OCI-LY7 (cell line): ENCODE measurements at regions not wholly inside any gene's neighbourhood (a gene's known extent, or its start where the extent isn't known, plus 50 kb on each side); places are given as distances from the start of the nearest gene placed in this dataset.

ENCODE experiments used
- BruUV-seq: library from RNA; stranded (reverse); fragments of 400-500 nt; replicated peaks from 2 replicates; lab custom pipeline; 2021; lab: Mats Ljungman, UMichigan
- CTCF ChIA-PET: fragments of 300-600 bp; sonication (Branson Sonifier 250); formaldehyde crosslinking; loops from one replicate; lab custom pipeline; 2022; ENCODE audit warnings: antibody characterized with exemption; ENCODE audit not compliant: unreplicated experiment; lab: Charles Lee
- POLR2A ChIA-PET: fragments of 300-600 bp; sonication (Branson Sonifier 250); formaldehyde crosslinking; loops from one replicate; lab custom pipeline; 2022; ENCODE audit warnings: antibody characterized with exemption; lab: Charles Lee
- DNase-seq: peaks from one replicate; pipeline ENCODE4 v3.0.0-alpha.2; 2015; ENCODE audit warnings: low spot score
- H2AFZ ChIP-seq: fragments of 200-600 bp; sonication (generic), shearing (Covaris generic); 2 replicates; pipeline ENCODE4 v1.6.1; 2014; ENCODE audit warnings: mild to moderate bottlenecking, antibody characterized with exemption, low read length, moderate library complexity
- H3K27ac ChIP-seq: fragments of 200-600 bp; sonication (generic); 2 replicates; pipeline ENCODE4 v1.5.1; 2014; ENCODE audit warnings: mixed run types, low read depth, mild to moderate bottlenecking, moderate library complexity, low read length, inconsistent platforms; ENCODE audit not compliant: poor library complexity, severe bottlenecking
- H3K36me3 ChIP-seq: fragments of 200-600 bp; sonication (generic); 2 replicates; pipeline ENCODE4 v1.6.1; 2014; ENCODE audit warnings: mild to moderate bottlenecking, antibody characterized with exemption, low read length, moderate library complexity, mixed read lengths; ENCODE audit not compliant: insufficient read depth
- H3K4me1 ChIP-seq: fragments of 200-600 bp; sonication (generic); 2 replicates; pipeline ENCODE4 v1.5.1; 2014; ENCODE audit warnings: mild to moderate bottlenecking, low read length; ENCODE audit not compliant: insufficient read depth, poor library complexity, severe bottlenecking
- H3K4me2 ChIP-seq: fragments of 200-600 bp; sonication (generic); 2 replicates; pipeline ENCODE4 v1.6.1; 2014; ENCODE audit warnings: mild to moderate bottlenecking, low read length
- H3K4me3 ChIP-seq: fragments of 200-600 bp; sonication (generic); 2 replicates; pipeline ENCODE4 v1.5.1; 2014; ENCODE audit warnings: mild to moderate bottlenecking, low read depth, low read length; ENCODE audit not compliant: poor library complexity, severe bottlenecking
- H3K79me2 ChIP-seq: fragments of 200-600 bp; sonication (generic); 2 replicates; pipeline ENCODE4 v1.6.1; 2016; ENCODE audit warnings: low read depth, mild to moderate bottlenecking, low read length, moderate library complexity, mixed read lengths; ENCODE audit not compliant: insufficient read depth
- H3K9me2 ChIP-seq: fragments of 200-600 bp; sonication (generic); 2 replicates; pipeline ENCODE4 v1.6.1; 2016; ENCODE audit warnings: mild to moderate bottlenecking, low read length, mixed read lengths; ENCODE audit not compliant: insufficient read depth
- H3K9me3 ChIP-seq: fragments of 200-600 bp; sonication (generic); 2 replicates; pipeline ENCODE4 v1.6.1; 2014; ENCODE audit warnings: mild to moderate bottlenecking, mixed run types, low read length, mixed read lengths
- H4K20me1 ChIP-seq: fragments of 200-600 bp; sonication (generic); 2 replicates; pipeline ENCODE4 v1.6.1; 2014; ENCODE audit warnings: mild to moderate bottlenecking, antibody characterized with exemption, low read length, moderate library complexity, mixed read lengths; ENCODE audit not compliant: insufficient read depth
- EZH2phosphoT487 ChIP-seq: fragments of 200-600 bp; sonication (generic); IDR thresholded peaks from 2 replicates; pipeline ENCODE4 v1.6.1; 2018; ENCODE audit warnings: low read depth, borderline replicate concordance, mild to moderate bottlenecking, mixed run types, antibody characterized with exemption, low read length, moderate library complexity, mixed read lengths
- intact Hi-C: fragments of 100-400 bp; cut with micrococcal nuclease; formaldehyde crosslinking; loops from one replicate; pipeline ENCODE4 v1.10.0; 2022; ENCODE audit not compliant: unreplicated experiment
- TF ChIP-seq, protein P1 (sequence below): fragments of 200-600 bp; sonication (generic); conservative IDR thresholded peaks from 2 replicates; pipeline ENCODE4 v1.5.1; 2014; ENCODE audit warnings: mild to moderate bottlenecking, antibody characterized with exemption, low read length, moderate library complexity, mixed read lengths

DNA sequence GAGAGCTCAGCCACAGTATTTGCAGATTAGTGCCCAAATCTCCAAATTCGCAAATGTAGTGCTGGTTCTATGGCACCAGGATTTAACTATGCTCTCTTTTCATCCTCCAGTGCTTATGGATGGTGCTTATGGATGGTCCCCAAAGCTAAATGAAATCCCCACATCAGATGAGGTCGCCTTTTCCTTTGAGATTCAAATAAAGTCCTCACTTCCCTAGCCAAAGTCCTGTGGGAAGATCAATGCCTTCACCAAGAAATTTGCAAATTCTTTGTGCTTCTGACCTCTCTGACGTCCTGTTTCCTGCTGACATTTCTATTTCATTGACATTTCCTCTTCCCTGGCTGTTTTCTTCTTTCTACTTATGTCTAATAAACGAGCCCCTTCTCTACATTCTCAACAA is 1077.0 kb upstream of the C9orf72 start:
- no peak overlapping the region for H2AFZ ChIP-seq
- no TSS peak for BruUV-seq
- intact Hi-C loops, result no loop called here
- H3K9me2 ChIP-seq, result no peaks in the 10 kb centered on the region
- DNase-seq, result no peak
- H4K20me1 ChIP-seq, result no peaks in the 10 kb centered on the region
- CTCF ChIA-PET, result no interaction called here
- no peaks in the 10 kb centered on the region for H3K36me3 ChIP-seq
- no peak overlapping the region for H3K27ac ChIP-seq
- H3K4me3 ChIP-seq, result no peak overlapping the region
- POLR2A ChIA-PET, result interaction anchor here (0.6 kb wide), 1 partner anchor 1230 kb away, joined by 5 read pairs; no protein-coding TSS in a partner anchor
- no peaks in the 10 kb centered on the region for H3K4me1 ChIP-seq
- no peak overlapping the region for H3K4me2 ChIP-seq
- no peaks in the 10 kb centered on the region for H3K9me3 ChIP-seq
- H3K79me2 ChIP-seq, result no peaks in the 10 kb centered on the region
- TF ChIP-seq, protein P1, sequence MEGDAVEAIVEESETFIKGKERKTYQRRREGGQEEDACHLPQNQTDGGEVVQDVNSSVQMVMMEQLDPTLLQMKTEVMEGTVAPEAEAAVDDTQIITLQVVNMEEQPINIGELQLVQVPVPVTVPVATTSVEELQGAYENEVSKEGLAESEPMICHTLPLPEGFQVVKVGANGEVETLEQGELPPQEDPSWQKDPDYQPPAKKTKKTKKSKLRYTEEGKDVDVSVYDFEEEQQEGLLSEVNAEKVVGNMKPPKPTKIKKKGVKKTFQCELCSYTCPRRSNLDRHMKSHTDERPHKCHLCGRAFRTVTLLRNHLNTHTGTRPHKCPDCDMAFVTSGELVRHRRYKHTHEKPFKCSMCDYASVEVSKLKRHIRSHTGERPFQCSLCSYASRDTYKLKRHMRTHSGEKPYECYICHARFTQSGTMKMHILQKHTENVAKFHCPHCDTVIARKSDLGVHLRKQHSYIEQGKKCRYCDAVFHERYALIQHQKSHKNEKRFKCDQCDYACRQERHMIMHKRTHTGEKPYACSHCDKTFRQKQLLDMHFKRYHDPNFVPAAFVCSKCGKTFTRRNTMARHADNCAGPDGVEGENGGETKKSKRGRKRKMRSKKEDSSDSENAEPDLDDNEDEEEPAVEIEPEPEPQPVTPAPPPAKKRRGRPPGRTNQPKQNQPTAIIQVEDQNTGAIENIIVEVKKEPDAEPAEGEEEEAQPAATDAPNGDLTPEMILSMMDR, result no peak
- TF ChIP-seq EZH2phosphoT487, result no peak

DNA sequence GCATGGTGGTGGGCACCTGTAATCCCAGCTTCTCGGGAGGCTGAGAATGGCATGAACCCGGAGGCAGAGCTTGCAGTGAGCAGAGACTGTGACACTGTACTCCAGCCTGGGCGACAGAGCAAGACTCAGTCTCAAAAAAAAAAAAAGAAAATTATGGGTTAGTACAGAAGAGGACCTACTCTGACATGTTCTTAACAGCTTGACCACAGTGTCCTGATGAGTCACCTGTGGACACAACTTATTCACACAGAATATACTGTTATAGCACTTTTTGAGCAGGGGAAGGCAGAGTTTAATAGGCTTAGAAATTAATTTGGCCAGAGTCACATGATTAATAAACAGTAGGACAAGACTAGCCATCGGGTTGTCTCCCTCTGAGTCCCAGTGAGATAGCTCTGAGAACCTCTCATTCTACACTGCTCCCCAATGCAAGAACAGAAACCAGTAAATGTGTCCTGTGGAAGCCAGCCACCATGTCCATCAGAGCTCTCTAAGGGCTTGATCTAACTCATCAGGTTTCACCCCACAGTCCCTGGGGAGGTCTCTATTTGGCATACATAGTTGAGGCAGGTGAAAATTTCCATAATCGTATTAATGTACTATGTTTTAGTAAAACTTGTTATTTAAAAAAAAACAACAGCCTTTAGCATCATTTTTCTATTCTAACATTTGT is 1077.9 kb upstream of the C9orf72 start:
- Histone ChIP-seq H3K27ac (no peak overlapping the region), H3K4me2 (no peak overlapping the region), H4K20me1 (no peaks in the 10 kb centered on the region), H3K4me3 (no peak overlapping the region), H3K79me2 (no peaks in the 10 kb centered on the region), H3K9me2 (no peaks in the 10 kb centered on the region), H3K9me3 (no peaks in the 10 kb centered on the region), H3K36me3 (no peaks in the 10 kb centered on the region), H2AFZ (no peak overlapping the region), H3K4me1 (no peaks in the 10 kb centered on the region)
- CTCF ChIA-PET, result no interaction called here
- BruUV-seq, result no TSS peak
- POLR2A ChIA-PET, result interaction anchor here (0.6 kb wide), 1 partner anchor 1229 kb away, joined by 5 read pairs; no protein-coding TSS in a partner anchor
- no peak for DNase-seq
- intact Hi-C loops, result no loop called here
- TF ChIP-seq EZH2phosphoT487, result no peak
- TF ChIP-seq, protein P1, result no peak

DNA sequence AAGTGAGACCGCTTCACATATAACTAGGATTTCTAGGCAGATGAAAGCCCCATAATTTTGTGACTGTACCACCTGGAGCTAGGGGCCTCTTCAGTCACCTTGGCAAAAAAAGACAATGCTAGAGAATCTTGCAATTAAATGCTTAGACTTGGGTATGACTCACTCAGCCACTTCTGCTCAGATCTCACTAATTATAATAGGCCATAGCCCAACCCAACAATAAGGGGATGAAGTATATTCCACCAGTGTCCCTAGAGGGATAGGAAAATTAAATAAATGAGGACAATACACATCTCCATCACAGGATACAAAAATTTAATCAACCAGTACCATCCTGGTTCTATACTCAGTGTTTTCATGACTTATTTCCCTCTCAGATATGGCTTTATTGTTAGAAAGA is 1079.9 kb upstream of the C9orf72 start:
- no peaks in the 10 kb centered on the region for H4K20me1 ChIP-seq
- no peaks in the 10 kb centered on the region for H3K9me2 ChIP-seq
- H3K27ac ChIP-seq, result no peak overlapping the region
- ChIA-PET CTCF (no interaction called here), POLR2A (no interaction called here)
- H3K36me3 ChIP-seq, result no peaks in the 10 kb centered on the region
- no peaks in the 10 kb centered on the region for H3K4me1 ChIP-seq
- no peak for TF ChIP-seq EZH2phosphoT487
- TF ChIP-seq, protein P1, result no peak
- H3K4me2 ChIP-seq, result no peak overlapping the region
- H2AFZ ChIP-seq, result no peak overlapping the region
- H3K79me2 ChIP-seq, result no peaks in the 10 kb centered on the region
- no peak overlapping the region for H3K4me3 ChIP-seq
- no TSS peak for BruUV-seq
- intact Hi-C loops, result no loop called here
- no peak for DNase-seq
- H3K9me3 ChIP-seq, result no peaks in the 10 kb centered on the region
